GM21619 (cell line): ENCODE measurements at regions not wholly inside any gene's neighbourhood (a gene's known extent, or its start where the extent isn't known, plus 50 kb on each side); places are given as distances from the start of the nearest gene placed in this dataset.

ENCODE experiments used
- ATAC-seq: cut with Tn5 transposase; IDR thresholded peaks from one replicate; pipeline ENCODE4 v1.9.1; 2021; ENCODE audit not compliant: unreplicated experiment

- no peak for ATAC-seq
These were observed 191.7 kb upstream of the CPEB2 start for GRCh38 chr4:14810568-14810967.

GRCh38 chr4:14812101-14812500, 190.2 kb upstream of the CPEB2 start:
- ATAC-seq: no peak

GRCh38 chr4:14816623-14817261, 185.5 kb upstream of the CPEB2 start:
- no peak for ATAC-seq

GRCh38 chr4:14824189-14824588, 178.1 kb upstream of the CPEB2 start:
- ATAC-seq: no peak

- no peak for ATAC-seq
These were observed 175.2 kb upstream of the CPEB2 start for GRCh38 chr4:14827111-14827510.

GRCh38 chr4:14829795-14830194, 172.5 kb upstream of the CPEB2 start:
- ATAC-seq: no peak

GRCh38 chr4:14831416-14831815, 170.9 kb upstream of the CPEB2 start:
- no peak for ATAC-seq

GRCh38 chr4:14833053-14833452, 169.2 kb upstream of the CPEB2 start:
- no peak for ATAC-seq

- ATAC-seq: no peak
These were observed 167.9 kb upstream of the CPEB2 start for GRCh38 chr4:14834382-14834781.

GRCh38 chr4:14835288-14835687, 167.0 kb upstream of the CPEB2 start:
- no peak for ATAC-seq

- no peak for ATAC-seq
These were observed 166.4 kb upstream of the CPEB2 start for GRCh38 chr4:14835708-14836425.

GRCh38 chr4:14837860-14838259, 164.4 kb upstream of the CPEB2 start:
- peak; percentile 58 for ATAC-seq

GRCh38 chr4:14841801-14842768, 160.2 kb upstream of the CPEB2 start:
- ATAC-seq: no peak

- no peak for ATAC-seq
These were observed 159.2 kb upstream of the CPEB2 start for GRCh38 chr4:14842964-14843630.

GRCh38 chr4:14844061-14844460, 158.2 kb upstream of the CPEB2 start:
- no peak for ATAC-seq

GRCh38 chr4:14848229-14848628, 154.1 kb upstream of the CPEB2 start:
- ATAC-seq: no peak

GRCh38 chr4:14850455-14851097, 151.7 kb upstream of the CPEB2 start:
- no peak for ATAC-seq

- no peak for ATAC-seq
These were observed 148.9 kb upstream of the CPEB2 start for GRCh38 chr4:14853176-14853943.

- no peak for ATAC-seq
These were observed 146.6 kb upstream of the CPEB2 start for GRCh38 chr4:14855719-14856061.
